Right ventricle myocardium inferior (tissue), 1 donor: ENCODE measurements at regions not wholly inside any gene's neighbourhood (a gene's known extent, or its start where the extent isn't known, plus 50 kb on each side); places are given as distances from the start of the nearest gene placed in this dataset.

Source experiments
- ATAC-seq: fragments of 200-7000 bp; cut with Tn5 transposase; one replicate; pipeline ENCODE4 v1.9.1; 2020; ENCODE audit warnings: mild to moderate bottlenecking, moderate library complexity
- DNase-seq: peaks from one replicate; pipeline ENCODE4 v3.0.0; 2021; ENCODE audit errors: missing footprints
- intact Hi-C: fragments of 100-400 bp; cut with DNase I; formaldehyde crosslinking; loops from one replicate; pipeline ENCODE4 v1.11.0; 2022
- donor health status: DM: no; HTN: yes; CAD: no; lungs with severe emphysema.

DNA sequence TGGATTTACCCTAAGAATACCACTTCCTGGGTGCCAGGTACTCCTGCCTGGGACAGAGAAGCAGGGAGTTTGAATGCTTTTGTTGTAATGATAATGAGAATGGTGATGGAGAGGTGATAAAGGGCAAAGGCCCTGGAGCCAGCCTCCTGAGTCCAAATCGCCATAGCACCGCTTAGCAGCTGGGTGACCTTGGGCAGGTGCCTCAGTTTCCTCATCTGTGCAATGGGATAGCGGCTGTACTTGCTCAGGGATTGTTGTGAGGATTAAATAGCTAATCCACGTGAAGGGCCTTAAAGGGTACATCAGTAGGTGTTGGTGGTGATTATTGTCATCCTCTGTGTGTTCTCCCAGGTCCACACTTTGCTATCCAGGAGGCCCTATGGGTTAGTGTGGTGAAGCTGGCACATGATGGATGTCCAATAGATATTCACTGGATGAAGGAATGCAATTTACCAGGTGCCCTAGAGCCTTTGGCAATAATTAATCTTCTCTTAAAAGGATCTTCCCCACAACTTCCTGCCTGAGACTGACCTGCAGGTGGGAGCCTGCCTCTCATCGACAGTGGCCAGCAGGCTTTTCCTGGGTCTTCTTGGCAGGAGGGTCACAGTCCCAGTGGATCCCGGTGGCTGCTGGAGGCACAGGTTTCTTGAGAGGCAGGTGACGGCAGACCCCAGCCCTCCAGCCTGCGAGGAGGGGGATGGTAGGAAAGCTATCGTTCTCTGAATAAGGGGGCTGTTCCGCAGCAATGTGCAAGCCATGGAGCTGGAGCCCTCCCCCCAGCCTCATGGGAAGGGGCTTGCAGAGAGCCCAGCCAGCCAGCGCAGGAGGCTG lies 160.2 kb downstream of the MACROH2A1 start:
- ATAC-seq (no peak), DNase-seq (no peak)
- intact Hi-C loops = no loop called here

DNA sequence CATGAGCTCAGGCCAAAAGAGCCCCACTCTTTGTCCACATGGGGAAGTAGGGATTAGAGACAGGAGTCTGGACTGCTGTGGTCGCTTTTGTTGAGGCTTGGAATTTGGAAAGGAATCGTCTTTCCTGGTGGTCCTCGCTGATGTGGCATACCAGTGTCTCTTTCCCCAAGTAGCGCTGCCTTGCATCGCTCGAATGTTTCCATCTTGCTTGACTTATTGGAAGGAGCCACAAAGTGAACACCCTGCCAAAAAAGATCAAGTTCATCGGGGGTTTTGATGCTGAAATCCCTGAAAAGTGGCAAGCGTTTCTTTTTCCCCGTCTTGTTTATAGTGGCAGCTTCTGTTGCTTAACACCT lies 161.3 kb downstream of the MACROH2A1 start:
- intact Hi-C loops = no loop called here
- DNase-seq (no peak), ATAC-seq (no peak)

DNA sequence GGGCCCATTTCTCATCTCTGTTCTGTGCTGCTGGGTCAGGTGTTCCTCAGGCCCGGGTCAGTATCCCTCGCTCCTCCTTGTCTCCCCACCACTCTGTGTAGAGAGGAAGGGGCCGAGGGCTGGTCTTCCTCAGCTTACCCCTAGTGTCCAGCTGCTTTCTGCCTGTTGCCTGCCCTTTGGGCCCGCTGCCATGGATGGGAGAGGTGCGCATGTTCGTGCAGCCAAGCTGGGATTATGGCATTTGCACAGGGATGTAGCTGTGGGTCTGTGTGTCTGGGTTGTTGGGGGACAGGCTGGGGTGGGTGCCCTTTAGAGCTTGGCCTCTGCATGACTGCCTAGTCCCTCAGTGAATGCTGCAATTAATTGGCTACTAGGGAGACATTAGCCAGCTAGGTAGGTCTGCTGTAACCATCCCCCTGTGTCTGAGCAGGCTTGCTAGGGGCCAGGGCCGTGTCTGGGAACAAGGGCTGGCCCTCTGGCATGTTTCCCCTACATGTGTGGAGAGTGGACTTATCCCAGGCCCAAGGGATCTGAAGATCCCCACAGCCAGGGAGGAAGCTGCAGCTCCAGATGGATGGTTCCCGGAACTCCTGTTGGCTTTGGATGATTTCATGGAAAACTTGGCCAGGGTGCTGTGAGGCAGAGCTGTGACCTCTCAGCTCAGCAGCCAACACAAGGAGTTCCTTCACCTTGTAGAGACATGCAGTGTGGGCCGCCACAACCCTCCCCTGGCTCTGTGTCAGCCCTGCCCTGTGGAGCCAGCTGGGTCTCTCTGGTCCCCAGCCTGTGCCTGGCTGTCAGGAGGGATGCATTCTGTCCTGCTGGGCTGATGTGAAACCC lies 161.9 kb downstream of the MACROH2A1 start:
- peak; percentile 45 for ATAC-seq
- no peak for DNase-seq
- intact Hi-C loops = no loop called here

DNA sequence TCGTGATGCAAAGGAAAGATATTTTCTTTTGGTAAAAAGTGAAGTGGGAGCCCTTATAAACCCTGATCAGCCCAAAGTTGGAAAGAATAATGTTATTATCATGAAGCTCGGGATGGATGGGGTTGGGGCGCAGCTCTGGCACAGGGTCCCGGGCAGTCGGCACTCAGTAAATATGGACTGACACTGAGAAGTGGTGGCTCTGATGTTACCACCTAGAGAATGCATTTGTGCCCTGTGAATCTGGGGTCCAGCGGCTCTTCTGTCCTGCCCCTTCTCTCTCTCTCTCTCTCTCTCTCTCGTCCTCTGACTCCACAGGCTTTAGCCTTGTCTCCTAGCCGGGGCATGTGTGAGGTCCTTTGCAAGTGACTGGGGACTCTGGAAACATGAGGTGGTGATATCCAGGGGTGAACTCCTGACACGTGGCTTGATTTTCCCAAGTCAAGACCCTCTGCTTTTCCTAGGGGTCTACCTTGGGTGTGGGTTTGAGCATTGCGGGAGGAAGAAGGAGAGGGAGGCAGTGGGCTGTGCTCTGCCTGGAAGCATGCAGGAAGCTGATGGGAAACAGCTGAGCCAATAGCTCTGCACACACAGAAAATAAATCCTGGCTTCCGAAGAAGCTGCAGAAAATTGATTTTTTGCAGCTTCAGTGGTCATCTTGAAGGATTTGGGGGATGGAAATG lies 162.7 kb downstream of the MACROH2A1 start:
- ATAC-seq (no peak), DNase-seq (no peak)
- intact Hi-C loops = no loop called here

DNA sequence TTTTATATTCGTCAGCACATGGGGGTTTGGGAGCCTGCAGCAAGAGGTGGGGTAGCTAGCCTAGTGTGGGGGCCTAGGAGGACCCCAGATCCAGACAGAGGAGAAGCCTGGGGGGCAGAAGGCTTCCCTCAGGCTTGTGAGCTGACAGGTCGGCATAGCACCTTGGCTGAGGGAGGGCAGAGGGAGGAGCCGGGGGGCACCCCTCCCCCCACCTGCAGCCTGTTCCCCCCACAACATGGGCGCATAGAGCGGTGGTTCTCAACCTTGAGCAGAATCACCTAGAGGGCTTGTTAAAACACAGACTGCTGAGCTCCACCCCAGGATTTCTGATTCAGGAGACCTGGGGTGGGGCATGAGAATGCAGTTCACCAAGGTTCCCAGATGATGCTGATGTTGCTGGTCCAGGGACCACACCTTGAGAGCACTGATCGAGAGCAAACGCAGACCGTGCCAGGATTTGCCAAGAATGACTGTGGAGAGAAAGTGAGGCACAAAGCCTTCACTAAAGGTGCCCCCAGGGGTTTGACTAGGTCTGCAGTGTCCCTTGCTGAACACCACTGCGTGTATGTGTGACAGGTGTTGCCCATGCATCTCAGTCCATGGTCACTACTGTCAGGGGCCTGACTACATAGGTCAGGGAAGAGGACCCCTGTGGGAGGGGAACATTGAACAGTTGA lies 163.3 kb downstream of the MACROH2A1 start:
- intact Hi-C loops = no loop called here
- no peak for DNase-seq
- no peak for ATAC-seq

DNA sequence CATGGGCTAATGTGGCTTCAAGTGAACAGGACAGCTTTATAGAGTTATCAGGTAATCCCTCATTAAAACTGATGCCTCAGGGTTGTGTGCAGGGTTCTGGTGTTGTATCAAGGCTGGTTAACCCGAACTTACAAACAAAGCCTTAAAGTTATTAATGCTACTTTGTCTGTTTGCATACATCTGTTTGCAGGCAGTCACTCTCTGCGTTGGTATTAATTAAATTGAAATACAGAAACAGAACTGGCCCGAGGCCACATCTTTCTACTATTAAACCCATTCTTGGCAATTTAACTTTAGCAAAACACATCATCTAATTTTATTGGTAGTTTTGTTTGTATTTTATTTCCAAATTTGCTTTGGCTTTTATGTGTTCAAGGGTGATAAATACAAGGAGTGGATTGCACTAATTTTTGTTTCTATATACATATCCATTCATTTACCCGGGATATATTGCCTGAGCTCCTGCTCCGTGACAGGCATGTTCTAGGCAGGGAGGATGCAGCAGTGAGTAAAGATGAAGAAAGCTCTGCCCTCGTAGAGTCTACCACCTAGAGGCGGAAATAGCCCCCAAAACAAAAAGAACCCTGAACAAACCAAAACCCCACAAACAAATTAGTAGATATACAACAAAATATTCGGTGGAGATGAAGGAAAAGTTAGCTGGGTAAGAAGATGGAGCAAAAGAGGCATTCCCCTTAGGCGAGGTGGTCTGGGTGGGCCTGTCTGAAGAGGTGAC lies 164.2 kb downstream of the MACROH2A1 start:
- intact Hi-C loops = no loop called here
- ATAC-seq = no peak

DNA sequence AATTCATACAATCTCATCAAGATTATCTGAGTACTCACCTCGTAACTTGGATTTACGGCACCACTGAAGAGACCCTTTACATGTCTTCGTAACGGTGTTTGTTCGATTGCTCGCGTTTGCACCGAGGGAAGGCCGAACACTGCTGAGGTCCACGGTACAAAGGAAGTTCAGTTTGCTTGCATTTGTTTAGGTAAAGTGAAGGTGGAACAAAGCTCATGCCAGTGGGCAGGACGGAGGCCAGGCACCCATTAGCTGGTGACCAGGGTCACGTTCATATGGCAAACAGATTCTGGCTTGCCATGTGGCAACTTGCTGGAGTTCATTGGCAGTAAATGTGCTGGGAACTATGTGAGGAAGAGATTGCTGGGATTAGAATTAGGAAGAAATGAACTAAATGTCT lies 164.8 kb downstream of the MACROH2A1 start:
- ATAC-seq (no peak), DNase-seq (no peak)
- intact Hi-C loops = no loop called here

More for the DNA sequence above, 164.2 kb downstream of the MACROH2A1 start:
- no peak for DNase-seq

DNA sequence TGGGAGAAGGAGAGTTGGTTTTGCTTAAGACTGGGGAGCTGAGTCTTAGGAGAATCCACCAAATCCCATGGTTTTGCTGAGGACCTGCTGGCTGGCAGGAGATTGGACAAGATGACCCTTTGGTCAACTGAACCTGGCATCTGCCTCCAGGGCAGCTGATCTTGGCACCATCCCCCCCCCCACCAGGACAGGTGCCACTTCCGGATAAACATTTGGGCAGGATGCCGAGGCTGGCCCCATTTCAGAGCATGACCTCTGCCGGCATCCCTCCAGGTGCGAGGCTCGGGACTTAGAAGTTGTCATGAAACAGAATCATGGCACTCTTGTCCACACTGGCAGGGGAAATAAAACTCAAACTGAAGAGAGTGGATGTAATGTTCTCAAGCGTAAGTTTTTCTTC lies 165.6 kb downstream of the MACROH2A1 start:
- DNase-seq (no peak), ATAC-seq (no peak)
- intact Hi-C loops = no loop called here

DNA sequence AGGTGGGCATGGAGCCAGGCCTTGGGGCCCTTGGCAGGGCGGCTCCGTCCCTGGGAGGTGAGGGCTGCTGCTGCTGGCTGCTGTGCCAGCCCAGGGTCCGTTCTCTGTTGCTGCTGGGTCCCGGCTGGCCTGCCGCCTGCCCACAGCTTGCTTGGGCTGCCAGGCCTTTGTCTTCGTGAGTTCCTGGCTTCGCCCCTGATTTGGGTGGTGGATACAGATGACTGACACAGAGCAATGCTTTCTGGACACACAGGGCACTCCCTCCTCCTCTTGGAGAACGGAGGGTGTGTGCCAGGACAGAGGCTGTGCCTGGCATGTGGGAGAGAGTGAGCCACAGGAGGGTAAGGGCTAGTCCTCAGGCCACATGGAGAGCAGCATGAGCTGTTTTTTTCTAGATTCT lies 166.1 kb downstream of the MACROH2A1 start:
- ATAC-seq (peak; percentile 60), DNase-seq (no peak)
- intact Hi-C loops = no loop called here

DNA sequence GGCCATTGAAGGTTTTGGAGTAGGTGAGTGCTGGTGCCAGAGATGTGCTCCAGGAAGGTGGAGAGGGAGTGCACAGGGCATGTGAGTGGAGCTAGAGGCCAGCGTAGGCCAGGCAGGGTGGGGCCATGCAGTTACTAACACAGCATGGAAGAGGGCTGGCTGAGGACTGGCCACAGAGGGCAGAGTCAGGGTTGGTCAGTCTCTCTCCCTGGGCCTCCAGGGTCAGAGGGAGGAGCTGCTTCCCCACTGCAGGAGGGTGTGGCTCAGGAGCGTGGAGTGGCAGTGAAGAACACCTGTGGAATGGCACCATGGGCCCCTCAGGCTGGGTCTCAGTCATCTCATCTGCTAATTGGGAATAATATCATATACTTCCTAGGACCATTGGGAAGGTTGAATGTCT lies 167.7 kb downstream of the MACROH2A1 start:
- DNase-seq (no peak), ATAC-seq (no peak)
- intact Hi-C loops = no loop called here

DNA sequence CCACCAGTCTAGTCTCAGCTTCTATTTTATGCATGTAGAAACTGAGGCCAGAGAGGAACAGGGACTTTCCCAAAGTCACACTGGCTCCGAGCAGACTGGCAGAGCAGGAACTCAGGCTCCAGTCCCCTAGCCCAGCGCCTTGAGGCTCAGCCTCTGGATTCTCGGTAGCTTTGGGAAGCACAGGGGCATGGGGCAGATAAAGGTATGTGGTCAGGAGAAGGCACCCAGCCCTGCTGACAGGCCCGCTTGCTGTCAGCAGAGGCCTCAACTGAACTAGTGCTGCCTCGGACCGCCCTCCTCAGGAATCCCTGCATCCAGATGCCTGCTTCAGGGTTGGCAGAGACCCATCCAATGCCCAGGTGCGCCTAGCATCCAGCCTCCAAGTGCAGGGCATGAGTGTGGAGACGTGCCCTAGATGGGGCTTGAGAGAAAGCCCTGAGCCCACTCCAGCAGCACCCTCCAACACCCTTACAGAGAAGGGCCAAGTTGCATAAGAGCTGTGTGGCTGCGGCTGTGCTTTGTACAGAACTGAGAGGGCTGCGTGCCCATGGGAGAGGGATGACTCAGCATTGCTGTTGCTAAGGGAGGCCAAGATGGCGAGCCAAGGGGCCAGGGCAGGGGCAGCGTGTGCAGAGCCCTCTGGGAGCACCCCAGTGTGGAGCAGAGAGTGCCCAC lies 168.6 kb downstream of the MACROH2A1 start:
- ATAC-seq (peak; percentile 77), DNase-seq (peak; percentile 81)
- intact Hi-C loops = no loop called here

DNA sequence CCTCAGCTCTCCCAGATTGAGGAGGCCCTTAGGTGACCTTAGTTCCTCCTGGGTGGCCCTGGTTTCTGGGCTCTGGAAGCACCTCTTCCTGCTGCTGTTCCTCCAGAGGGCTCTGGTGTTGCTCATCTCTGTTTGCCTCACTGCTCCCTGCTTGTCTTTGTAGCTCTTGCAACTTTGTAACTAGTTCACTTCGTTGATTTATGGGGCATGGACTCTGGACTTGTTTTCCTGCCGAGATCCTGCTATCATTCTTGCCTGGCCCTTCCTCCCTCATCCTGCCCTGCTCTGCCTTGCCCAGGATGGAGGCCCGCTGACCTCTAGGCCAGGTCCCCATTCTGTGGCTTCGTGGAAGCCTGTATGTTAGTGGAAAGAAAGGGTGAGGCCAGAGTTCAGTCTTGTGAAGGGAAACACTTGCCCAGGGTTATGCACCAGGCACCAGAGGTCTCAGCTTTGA lies 169.3 kb downstream of the MACROH2A1 start:
- intact Hi-C loops = no loop called here
- DNase-seq (no peak), ATAC-seq (no peak)

DNA sequence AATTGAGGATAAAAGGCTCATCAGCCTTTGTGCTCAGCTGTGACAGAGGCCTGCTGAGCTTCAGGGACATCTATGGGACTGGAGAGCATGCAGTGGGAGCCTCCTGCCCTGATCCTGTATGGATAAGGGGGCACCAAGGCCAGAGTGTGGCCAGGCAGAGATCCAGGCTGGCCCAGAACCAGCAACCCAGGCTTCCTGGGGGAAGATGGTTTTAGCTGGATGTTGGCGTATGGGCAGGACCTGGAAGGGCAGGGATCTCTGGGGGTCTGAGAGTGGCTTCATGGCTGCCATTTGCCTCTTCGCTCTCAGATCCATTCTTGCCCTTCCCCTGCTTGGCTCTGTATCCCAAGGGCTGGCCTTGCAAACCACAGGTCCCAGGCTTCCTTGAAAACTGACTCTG lies 169.9 kb downstream of the MACROH2A1 start:
- ATAC-seq = no peak
- DNase-seq = no peak
- intact Hi-C loops = no loop called here

DNA sequence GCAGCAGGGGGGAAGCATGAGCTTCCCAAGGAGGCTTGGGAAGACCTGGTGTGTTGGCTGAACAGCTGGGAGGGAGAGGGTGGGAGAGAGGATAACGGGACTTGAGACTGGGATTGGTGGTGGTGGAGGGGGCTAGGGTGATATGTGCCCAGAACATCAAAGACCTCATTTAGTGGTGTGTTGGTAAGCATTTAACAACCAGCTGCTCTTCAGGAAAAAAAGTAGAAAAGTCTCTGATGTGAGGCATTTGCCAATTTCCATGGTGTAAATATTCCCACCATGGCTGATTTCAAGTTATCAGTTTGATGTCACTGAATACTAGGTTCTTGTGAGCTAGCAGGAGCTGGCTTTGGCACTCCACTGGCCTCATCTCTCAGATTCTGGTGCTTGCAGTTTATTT lies 170.8 kb downstream of the MACROH2A1 start:
- intact Hi-C loops = no loop called here
- ATAC-seq = no peak
- no peak for DNase-seq

DNA sequence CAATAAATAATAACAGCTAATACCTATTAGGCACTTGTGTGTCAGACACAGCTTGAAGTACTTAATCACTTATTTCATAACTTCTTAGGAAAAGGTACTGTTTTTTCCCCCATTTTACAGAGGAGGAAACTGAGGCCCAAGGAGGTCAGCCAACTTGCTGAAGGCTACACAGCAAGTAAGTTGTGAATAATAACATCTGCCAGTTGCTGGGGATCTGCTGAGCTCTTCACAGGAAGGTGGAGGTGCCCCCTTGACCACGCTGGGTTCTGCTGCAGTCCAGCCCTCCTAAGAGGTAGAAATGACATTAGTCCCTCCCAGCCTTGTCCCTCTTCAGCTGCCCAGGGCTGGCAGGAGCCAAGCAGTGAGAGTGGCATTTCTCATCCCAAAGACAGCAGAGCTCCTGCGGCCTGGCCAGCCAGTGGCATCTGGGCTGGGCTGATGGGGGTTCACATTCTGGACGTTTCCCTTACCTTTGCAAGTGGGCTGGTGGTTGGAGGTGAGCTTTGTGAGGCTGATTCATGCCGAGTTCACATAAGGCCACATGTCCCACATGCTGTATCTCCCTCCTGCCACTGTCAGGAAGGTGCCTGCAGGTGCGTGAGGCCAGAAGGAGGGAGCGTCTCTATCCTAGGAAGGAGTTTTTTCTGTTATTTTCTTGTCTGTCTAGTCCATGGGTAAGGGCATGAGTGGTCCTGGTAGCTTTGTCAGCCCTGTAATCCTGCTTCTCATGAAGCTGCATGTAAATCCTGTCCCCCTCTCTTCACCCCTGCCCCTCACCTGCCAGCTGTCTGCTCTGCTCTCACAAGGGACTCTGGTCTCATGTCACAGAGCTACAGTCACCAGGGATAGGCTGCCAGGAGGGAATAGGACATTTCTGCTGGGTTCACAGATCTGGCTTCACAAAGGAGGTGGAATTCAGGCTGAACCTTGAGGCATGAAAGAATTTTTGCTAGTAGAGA lies 171.7 kb downstream of the MACROH2A1 start:
- intact Hi-C loops = no loop called here
- DNase-seq = no peak
- no peak for ATAC-seq

DNA sequence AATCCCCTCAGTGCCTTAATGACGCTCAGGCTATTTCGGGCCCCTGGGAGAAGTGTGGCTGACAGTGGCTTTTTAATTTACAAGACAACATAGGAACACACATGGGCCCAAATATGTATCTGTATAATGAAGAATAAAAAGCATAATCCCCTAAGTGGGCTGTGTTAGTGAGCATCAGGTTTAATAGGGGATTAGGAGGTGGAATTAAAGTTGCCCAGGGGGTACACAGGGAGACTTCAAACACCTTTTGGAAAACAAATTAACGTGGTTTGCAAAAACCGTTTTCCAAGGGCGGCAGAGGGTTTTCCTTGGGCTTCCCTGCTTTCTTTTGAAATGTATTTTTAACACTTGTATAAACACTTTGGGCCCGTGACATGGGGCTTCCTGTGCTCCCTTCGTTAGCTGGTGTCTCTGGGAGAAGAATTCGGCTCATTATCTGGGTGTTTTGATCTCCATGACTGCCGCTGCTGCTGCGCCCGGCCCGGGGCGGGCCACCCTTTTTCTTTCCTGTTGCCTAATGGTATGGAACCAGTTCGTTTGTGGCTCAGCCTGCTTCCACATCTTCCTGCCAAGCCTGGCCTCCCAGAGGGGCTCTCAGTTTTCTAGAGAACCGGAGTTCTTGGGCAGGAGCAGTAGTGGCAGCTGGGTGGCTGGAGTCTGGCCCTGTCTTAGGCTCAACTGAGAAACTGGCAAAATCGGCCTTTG lies 173.0 kb downstream of the MACROH2A1 start:
- no peak for ATAC-seq

More for the DNA sequence above, 173.0 kb downstream of the MACROH2A1 start:
- intact Hi-C loops = no loop called here
- DNase-seq = no peak
